Forelimb muscle (tissue), 1 donor: ENCODE measurements at regions not wholly inside any gene's neighbourhood (a gene's known extent, or its start where the extent isn't known, plus 50 kb on each side); places are given as distances from the start of the nearest gene placed in this dataset.
"Not testable (repeated sequence)": the region's sequence is repeated elsewhere in the genome, so short reads cannot be mapped to it uniquely, and the experiment has no call there.

Experiments used
- DNase-seq: peaks from one replicate; pipeline ENCODE4 v3.0.0-alpha.2; 2013; ENCODE audit warnings: low read depth

DNA sequence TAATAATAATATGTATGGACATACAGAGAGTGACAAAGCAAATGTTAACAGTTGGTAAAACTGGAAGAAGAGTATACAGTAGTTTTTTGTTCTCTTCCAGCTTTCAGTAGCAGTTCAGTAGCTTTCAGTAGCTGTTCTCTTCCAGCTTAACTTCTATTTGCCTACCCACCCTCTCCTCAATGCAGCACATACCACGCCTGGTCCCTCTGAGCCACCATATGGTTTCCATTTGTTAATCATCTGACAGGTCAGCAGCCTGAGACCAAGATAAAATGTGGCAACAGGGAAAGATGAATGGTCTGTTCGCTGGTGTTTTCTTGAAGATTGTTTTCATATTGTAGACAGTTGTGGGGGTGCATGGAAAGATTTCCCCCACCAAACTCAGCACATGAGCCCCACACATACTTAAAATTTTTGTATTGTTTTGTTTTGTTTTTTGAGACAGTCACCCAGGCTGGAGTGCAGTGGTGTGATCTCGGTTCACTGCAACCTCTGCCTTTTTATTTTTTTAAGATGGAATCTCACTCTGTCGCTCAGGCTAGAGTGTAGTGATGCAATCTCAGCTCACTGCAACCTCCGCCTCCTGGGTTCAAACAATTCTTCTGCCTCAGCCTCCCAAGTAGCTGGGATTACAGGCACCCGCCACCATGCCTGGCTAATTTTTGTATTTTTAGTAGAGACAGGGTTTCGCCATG, 56.8 kb downstream of the ATP6V0E2 start:
- DNase-seq: not testable (repeated sequence)

GRCh38 chr7:149933776-149934175, 60.0 kb downstream of the ATP6V0E2 start:
- not testable (repeated sequence) for DNase-seq

GRCh38 chr7:149947346-149947745, 73.6 kb downstream of the ATP6V0E2 start:
- not testable (repeated sequence) for DNase-seq

DNA sequence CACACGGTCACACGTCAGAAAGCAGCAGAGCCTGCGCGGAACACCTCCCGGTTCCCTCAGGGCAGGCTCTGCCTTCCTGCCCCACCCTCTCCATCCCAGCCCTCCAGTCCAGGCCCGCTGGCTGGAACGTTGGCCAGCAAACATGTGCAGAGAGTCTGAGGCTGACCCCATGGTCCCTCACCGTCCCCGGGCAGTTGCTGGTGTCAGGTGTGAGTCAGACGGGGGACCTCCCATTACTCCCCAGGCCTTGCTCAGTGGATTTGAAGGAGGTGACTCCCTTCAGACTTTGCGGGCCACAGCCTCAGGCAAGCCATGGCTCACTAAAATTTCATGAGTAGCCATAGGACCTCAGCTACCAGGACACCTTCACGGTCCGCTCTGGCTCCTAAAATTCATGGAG, 74.7 kb downstream of the ATP6V0E2 start:
- not testable (repeated sequence) for DNase-seq

DNA sequence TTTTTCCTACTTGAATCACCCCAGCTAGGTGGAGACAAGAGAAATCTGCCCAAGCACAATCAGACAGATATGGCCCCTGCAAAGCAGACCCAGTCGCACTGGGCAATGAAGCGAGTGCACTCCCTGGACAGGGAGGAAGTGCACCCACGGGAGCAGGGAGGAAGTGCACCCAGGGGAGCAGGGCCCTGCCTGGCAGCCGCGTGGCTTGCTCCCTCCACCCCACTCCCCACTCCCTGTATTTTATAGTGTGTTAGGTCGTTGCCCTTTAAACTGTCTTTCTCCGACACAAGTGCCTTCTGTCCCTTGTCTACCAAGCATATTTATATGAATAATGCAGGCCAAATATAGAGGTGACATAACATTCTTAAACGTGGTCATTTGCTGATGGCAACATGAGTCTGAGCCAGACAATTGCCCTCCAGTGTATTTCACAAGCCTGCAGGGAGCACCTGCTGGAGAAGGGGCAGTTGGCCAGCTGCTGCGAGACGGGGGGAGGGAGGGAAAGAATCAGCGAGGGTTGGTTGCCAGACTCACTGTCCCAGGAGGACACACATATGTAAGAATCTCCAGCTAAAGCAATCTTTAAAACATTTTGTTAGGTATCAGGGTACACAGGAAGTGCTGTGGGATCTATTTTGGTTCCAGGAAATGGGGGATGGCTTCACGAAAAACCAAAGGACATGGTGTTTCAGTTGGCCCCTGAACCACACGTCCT, 76.3 kb downstream of the ATP6V0E2 start:
- not testable (repeated sequence) for DNase-seq

- not testable (repeated sequence) for DNase-seq
Observed at GRCh38 chr7:149950578-149950924, 76.8 kb downstream of the ATP6V0E2 start.

- not testable (repeated sequence) for DNase-seq
Observed at GRCh38 chr7:149951579-149951978, 77.8 kb downstream of the ATP6V0E2 start.

- not testable (repeated sequence) for DNase-seq
Observed at GRCh38 chr7:149958880-149959279, 85.1 kb downstream of the ATP6V0E2 start.

- not testable (repeated sequence) for DNase-seq
Observed at GRCh38 chr7:149960863-149961262, 87.1 kb downstream of the ATP6V0E2 start.

GRCh38 chr7:149961878-149962277, 88.1 kb downstream of the ATP6V0E2 start:
- DNase-seq: not testable (repeated sequence)

- not testable (repeated sequence) for DNase-seq
Observed at GRCh38 chr7:149962685-149963319, 89.0 kb downstream of the ATP6V0E2 start.

DNA sequence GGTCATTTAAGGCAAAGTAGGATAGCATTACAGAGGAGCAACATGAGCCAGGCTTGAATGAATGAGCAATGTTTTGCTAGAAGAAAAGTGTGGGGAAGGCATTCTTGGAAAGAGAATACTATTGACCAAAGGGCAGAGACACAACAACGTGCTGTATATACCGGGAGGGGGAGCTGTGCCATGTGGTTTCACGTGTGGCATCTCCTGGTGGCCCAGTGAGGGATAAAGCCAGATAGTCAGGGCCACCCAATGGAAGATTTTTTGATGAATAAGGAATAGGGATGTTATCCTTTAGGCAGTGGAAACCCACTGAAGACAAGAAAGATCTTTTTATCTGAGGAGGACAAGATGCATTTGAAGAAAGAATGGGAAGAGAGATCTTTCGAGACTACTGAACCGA, 90.2 kb downstream of the ATP6V0E2 start:
- DNase-seq: not testable (repeated sequence)

- DNase-seq: not testable (repeated sequence)
Observed at GRCh38 chr7:149966444-149966843, 92.7 kb downstream of the ATP6V0E2 start.

DNA sequence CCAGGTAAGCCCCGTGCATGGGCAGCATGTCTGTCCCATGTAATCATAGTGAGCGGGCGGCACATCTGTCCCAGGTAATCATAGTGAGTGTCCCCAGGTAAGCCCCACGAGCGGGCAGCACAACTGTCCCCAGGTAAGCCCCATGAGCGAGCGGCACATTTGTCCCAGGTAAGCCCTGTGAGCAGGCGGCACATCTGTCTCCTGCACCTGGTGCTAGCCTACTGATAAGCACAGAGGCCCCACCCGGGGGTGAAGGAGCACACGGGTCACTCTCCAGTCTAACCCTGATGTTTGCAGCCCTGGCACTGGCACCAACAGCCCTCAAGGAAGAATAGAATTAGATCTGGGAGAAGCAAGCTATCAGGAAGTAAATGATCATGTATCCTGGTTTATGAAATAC, 99.2 kb downstream of the ATP6V0E2 start:
- not testable (repeated sequence) for DNase-seq

DNA sequence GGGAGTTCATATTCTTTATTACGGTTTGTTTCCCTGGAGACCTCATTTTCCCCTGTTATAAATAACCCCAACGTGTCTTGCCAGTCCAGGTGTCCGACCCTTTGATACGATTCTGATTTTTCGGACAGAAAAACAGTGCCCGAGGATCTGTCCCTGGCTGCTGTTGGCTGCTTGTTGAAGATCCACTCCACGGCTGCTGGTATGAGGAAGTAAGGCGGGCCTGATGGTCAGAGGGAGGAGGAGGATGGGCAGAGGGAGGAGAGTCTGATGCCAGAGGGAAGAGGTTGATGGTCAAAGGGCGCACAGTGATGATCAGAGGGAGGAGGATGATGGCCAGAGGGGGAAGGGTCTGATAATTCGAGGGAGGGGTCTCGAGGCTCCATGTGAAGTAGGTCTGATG, 99.9 kb downstream of the ATP6V0E2 start:
- not testable (repeated sequence) for DNase-seq

GRCh38 chr7:149975608-149976007, 101.8 kb downstream of the ATP6V0E2 start:
- DNase-seq: not testable (repeated sequence)

DNA sequence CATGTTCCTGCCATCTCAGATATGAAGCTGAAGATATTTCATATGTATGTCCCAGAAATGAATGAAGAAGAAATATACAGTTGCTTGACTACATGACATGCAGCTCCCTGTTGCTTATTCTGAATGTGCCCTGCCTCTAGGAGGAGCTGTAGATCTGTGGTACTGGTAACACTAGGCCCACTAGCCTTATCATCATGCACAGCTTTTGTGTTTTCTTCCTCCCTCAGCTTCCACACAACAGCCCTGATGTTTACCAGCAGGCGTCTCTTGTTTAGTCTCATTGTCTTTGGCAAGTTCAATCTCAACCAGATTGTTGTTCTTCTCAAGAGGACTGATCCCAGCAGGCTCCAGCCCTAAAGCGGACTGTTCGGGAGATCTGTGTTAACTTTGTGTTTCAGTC, 104.8 kb downstream of the ATP6V0E2 start:
- not testable (repeated sequence) for DNase-seq

DNA sequence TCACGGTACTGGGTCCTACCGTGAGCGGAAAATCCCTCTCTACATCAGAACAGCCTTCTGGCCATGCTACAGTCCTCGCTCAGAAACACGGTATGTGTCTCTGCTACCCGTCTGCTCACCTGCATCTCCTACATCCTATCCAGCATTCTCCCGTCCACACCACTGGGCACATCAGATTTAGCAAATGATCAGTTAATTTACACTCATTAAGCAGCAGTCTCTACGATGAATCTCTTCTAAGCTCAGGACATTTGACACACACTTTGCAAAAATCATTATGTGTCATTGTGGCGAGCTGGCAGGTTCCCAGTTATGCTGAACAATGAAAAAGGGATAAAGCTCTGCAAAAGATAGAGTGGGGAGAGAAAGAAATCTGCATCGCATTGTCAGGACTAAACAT, 105.2 kb downstream of the ATP6V0E2 start:
- DNase-seq: not testable (repeated sequence)

DNA sequence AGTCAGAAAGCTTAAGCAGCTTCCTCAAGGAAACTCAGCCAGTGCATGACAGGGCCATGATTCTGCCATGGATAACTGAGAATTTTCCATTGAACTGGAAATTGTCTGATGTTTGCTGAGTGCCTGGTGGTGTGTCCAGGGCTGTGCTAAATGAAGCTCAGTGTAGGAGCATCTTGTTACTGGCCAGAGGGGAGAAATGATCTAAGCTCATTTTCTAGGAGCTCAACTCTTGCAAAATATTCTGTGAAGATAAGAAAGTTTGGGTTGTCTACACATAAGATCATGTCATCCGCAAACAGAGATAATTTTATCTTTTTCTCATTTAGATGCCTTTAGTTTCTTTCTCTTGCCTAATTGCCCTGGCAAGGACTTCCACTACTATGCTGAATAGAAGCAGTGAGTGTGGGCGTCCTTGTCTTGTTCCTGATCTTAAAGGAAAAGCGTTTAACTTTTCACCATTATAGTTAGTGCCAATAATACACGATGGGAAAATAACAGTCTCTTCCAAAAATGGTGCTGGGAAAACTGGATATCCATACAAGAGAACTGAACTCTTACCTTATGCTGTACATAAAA, 108.9 kb downstream of the ATP6V0E2 start:
- not testable (repeated sequence) for DNase-seq

DNA sequence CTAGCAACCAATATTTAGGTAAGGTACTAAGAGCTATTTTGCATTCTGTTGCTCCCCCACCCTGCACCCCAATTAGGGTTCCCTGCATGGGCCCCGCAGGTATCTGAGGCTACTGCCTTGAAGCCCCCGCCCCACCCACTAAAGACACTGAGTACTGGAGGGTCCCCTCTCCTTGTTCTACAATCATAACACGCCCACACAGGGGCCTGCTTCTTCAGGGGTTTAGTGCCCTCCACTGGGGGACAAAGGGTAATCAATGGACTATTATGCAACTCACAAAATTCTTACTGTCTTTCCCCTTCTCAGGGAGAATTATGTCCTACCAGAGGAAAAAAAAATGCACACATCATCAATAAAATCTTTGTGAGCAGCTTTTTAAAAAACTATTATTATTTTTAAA, 113.1 kb downstream of the ATP6V0E2 start:
- DNase-seq: not testable (repeated sequence)

- DNase-seq: not testable (repeated sequence)
Observed at GRCh38 chr7:149991652-149992302, 118.0 kb downstream of the ATP6V0E2 start.

GRCh38 chr7:149992366-149992765, 118.6 kb downstream of the ATP6V0E2 start:
- not testable (repeated sequence) for DNase-seq
